ENCODE measurements at regions not wholly inside any gene's neighbourhood (a gene's known extent, or its start where the extent isn't known, plus 50 kb on each side); places are given as distances from the start of the nearest gene placed in this dataset.
"Not testable (repeated sequence)": the region's sequence is repeated elsewhere in the genome, so short reads cannot be mapped to it uniquely, and the experiment has no call there.

- DNase-seq (ENCODE audit: low spot score) (no peak), FAIRE-seq (no peak)
These were observed 360.6 kb downstream of the BRD1 start for GRCh38 chr22:49466878-49467595.

GRCh38 chr22:49464037-49464436 is 363.6 kb downstream of the BRD1 start:
- no peak for DNase-seq (ENCODE audit: low spot score)
- FAIRE-seq = no peak

GRCh38 chr22:49462795-49463194 is 364.9 kb downstream of the BRD1 start:
- no peak for DNase-seq (ENCODE audit: low spot score)
- FAIRE-seq = no peak

GRCh38 chr22:49462291-49462690 is 365.4 kb downstream of the BRD1 start:
- FAIRE-seq (no peak), DNase-seq (ENCODE audit: low spot score) (no peak)

GRCh38 chr22:49461674-49462073 is 366.0 kb downstream of the BRD1 start:
- FAIRE-seq = no peak

GRCh38 chr22:49460592-49461281 is 366.9 kb downstream of the BRD1 start:
- DNase-seq (ENCODE audit: low spot score) = no peak
- FAIRE-seq = no peak

More at GRCh38 chr22:49461674-49462073, 366.0 kb downstream of the BRD1 start:
- no peak for DNase-seq (ENCODE audit: low spot score)

- DNase-seq (ENCODE audit: low spot score) (no peak), FAIRE-seq (no peak)
These were observed 367.6 kb downstream of the BRD1 start for GRCh38 chr22:49460091-49460490.

GRCh38 chr22:49458708-49459099 is 369.0 kb downstream of the BRD1 start:
- DNase-seq (ENCODE audit: low spot score) = no peak
- FAIRE-seq = no peak

- DNase-seq (ENCODE audit: low spot score) = no peak
- FAIRE-seq = no peak
These were observed 369.5 kb downstream of the BRD1 start for GRCh38 chr22:49457946-49458707.

- FAIRE-seq (no peak), DNase-seq (ENCODE audit: low spot score) (no peak)
These were observed 370.5 kb downstream of the BRD1 start for GRCh38 chr22:49457146-49457545.

- DNase-seq (ENCODE audit: low spot score) (no peak), FAIRE-seq (no peak)
These were observed 372.1 kb downstream of the BRD1 start for GRCh38 chr22:49455595-49455994.

GRCh38 chr22:49454726-49455125 is 372.9 kb downstream of the BRD1 start:
- DNase-seq (ENCODE audit: low spot score) (no peak), FAIRE-seq (no peak)

GRCh38 chr22:49453771-49454170 is 373.9 kb downstream of the BRD1 start:
- no peak for FAIRE-seq
- DNase-seq (ENCODE audit: low spot score) = no peak

- not testable (repeated sequence) for FAIRE-seq; DNase-seq (ENCODE audit: low spot score)
These were observed 374.7 kb downstream of the BRD1 start for GRCh38 chr22:49453019-49453418.

GRCh38 chr22:49452362-49452946 is 375.2 kb downstream of the BRD1 start:
- FAIRE-seq (no peak), DNase-seq (ENCODE audit: low spot score) (no peak)

- DNase-seq (ENCODE audit: low spot score) = no peak
- FAIRE-seq = no peak
These were observed 376.4 kb downstream of the BRD1 start for GRCh38 chr22:49451070-49451840.

GRCh38 chr22:49450498-49450897 is 377.2 kb downstream of the BRD1 start:
- FAIRE-seq (no peak), DNase-seq (ENCODE audit: low spot score) (no peak)

- DNase-seq (ENCODE audit: low spot score) (no peak), FAIRE-seq (no peak)
These were observed 377.7 kb downstream of the BRD1 start for GRCh38 chr22:49449811-49450446.

- no peak for DNase-seq (ENCODE audit: low spot score)
- no peak for FAIRE-seq
These were observed 378.3 kb downstream of the BRD1 start for GRCh38 chr22:49449377-49449776.

GRCh38 chr22:49448526-49448925 is 379.1 kb downstream of the BRD1 start:
- no peak for FAIRE-seq
- DNase-seq (ENCODE audit: low spot score) = no peak

- DNase-seq (ENCODE audit: low spot score) (no peak), FAIRE-seq (no peak)
These were observed 379.8 kb downstream of the BRD1 start for GRCh38 chr22:49447837-49448236.

All from RCC 7860 (cell line).